H1 (cell line): ENCODE measurements at regions not wholly inside any gene's neighbourhood (a gene's known extent, or its start where the extent isn't known, plus 50 kb on each side); places are given as distances from the start of the nearest gene placed in this dataset.

Experiments used
- CTCF ChIA-PET: fragments of 300-600 bp; sonication (Branson Sonifier 250); formaldehyde crosslinking; loops from one replicate; lab custom pipeline; 2021; ENCODE audit not compliant: partially characterized antibody; lab: Charles Lee
- POLR2A ChIA-PET: fragments of 300-600 bp; sonication (Branson Sonifier 250); formaldehyde crosslinking; loops from one replicate; lab custom pipeline; 2021; ENCODE audit warnings: inconsistent platforms; ENCODE audit not compliant: partially characterized antibody; lab: Charles Lee
- DNase-seq, 2 experiments: peaks; one replicate each; pipeline versions ENCODE4 v3.0.0 to v3.0.0-alpha.2; 2010 to 2022; ENCODE audit warnings: low spot score in 2 of 2, low read depth in 1 of 2, mixed read lengths in 1 of 2
- FAIRE-seq: peaks from 2 replicates; lab custom pipeline; 2011; peaks lifted over from hg19 to GRCh38; lab: Jason Lieb, UNC
- H2AFZ ChIP-seq: 2 replicates; pipeline ENCODE4 v1.8.1; 2012; ENCODE audit warnings: low read length, inconsistent platforms
- H2AK5ac ChIP-seq: 2 replicates; pipeline ENCODE4 v1.6.1; 2013; ENCODE audit warnings: low read depth, low read length
- H2BK120ac ChIP-seq: replicated peaks from 2 replicates; pipeline ENCODE3; 2013; ENCODE audit warnings: low read depth, low read length, inconsistent platforms
- H2BK12ac ChIP-seq: 2 replicates; pipeline ENCODE4 v1.6.1; 2013; ENCODE audit warnings: low read depth, low read length
- H2BK15ac ChIP-seq: 2 replicates; pipeline ENCODE4 v1.6.1; 2013; ENCODE audit warnings: low read length
- H2BK20ac ChIP-seq: 2 replicates; pipeline ENCODE4 v1.6.1; 2013; ENCODE audit warnings: low read length
- H2BK5ac ChIP-seq: 2 replicates; pipeline ENCODE4 v1.6.1; 2013; ENCODE audit warnings: low read depth, low read length
- H3K14ac ChIP-seq: 2 replicates; pipeline ENCODE4 v1.6.1; 2013; ENCODE audit warnings: inconsistent platforms; ENCODE audit not compliant: insufficient read length
- H3K18ac ChIP-seq: 2 replicates; pipeline ENCODE4 v1.6.1; 2013; ENCODE audit warnings: low read length; ENCODE audit errors: extremely low read depth
- H3K23ac ChIP-seq: 2 replicates; pipeline ENCODE4 v1.6.1; 2013; ENCODE audit warnings: inconsistent platforms; ENCODE audit not compliant: insufficient read length
- H3K23me2 ChIP-seq: 2 replicates; pipeline ENCODE4 v1.6.1; 2013; ENCODE audit warnings: low read depth, low read length
- H3K27ac ChIP-seq: 2 replicates; pipeline ENCODE4 v1.6.1; 2011; ENCODE audit warnings: low read depth, low read length, inconsistent platforms
- H3K27me3 ChIP-seq, 4 experiments: replicated peaks in 1 of 4; 1 replicate in 1 of 4; 2 replicates in 3 of 4; pipeline versions ENCODE4 v1.6.1 to v1.8.1; 2011 to 2013; ENCODE audit warnings: low read length in 3 of 4, mild to moderate bottlenecking in 3 of 4, inconsistent platforms in 2 of 4, mixed read lengths in 2 of 4, moderate library complexity in 1 of 4; ENCODE audit not compliant: control insufficient read depth in 3 of 4, insufficient read depth in 3 of 4; ENCODE audit errors: extremely low read depth in 1 of 4
- H3K36me3 ChIP-seq, 4 experiments: 2 replicates each; pipeline versions ENCODE4 v1.6.1 to v1.8.1; 2011 to 2013; ENCODE audit warnings: mild to moderate bottlenecking in 4 of 4, low read length in 3 of 4, moderate library complexity in 2 of 4, control low read depth in 1 of 4, inconsistent platforms in 1 of 4; ENCODE audit not compliant: insufficient read depth in 4 of 4, control insufficient read depth in 2 of 4
- H3K4ac ChIP-seq: replicated peaks from 2 replicates; pipeline ENCODE3; 2013; ENCODE audit warnings: low read length, low read depth, mixed read lengths, inconsistent platforms; ENCODE audit not compliant: insufficient read length
- H3K4me1 ChIP-seq, 4 experiments: replicated peaks in 1 of 4; 1 replicate in 1 of 4; 2 replicates in 3 of 4; pipeline versions ENCODE4 v1.6.1 to v1.8.1; 2011 to 2013; ENCODE audit warnings: low read length in 3 of 4, inconsistent platforms in 2 of 4, mixed read lengths in 1 of 4; ENCODE audit not compliant: insufficient read depth in 4 of 4, control insufficient read depth in 3 of 4
- H3K4me2 ChIP-seq, 2 experiments: 2 replicates each; pipeline versions ENCODE4 v1.6.1 to v1.8.1; 2011 to 2013; ENCODE audit warnings: low read depth in 2 of 2, low read length in 2 of 2, control low read depth in 1 of 2, inconsistent platforms in 1 of 2, mild to moderate bottlenecking in 1 of 2; ENCODE audit not compliant: insufficient read depth in 1 of 2
- H3K4me3 ChIP-seq, 4 experiments: fragments of 200-600, 300-600 bp in 1 of 4; sonication (generic), shearing (Covaris generic), sonication (Bioruptor Twin) in 1 of 4; 2 replicates each; pipeline versions ENCODE4 v1.5.1 to v1.8.1; 2011 to 2016; ENCODE audit warnings: low read length in 4 of 4, low read depth in 3 of 4, control low read depth in 2 of 4, inconsistent platforms in 2 of 4, mild to moderate bottlenecking in 2 of 4, mixed read lengths in 1 of 4, moderate library complexity in 1 of 4; ENCODE audit not compliant: insufficient read depth in 2 of 4; ENCODE audit errors: extremely low read depth in 1 of 4
- H3K56ac ChIP-seq: replicated peaks from 2 replicates; pipeline ENCODE3; 2013; ENCODE audit warnings: low read depth, mild to moderate bottlenecking, mixed read lengths, low read length, inconsistent platforms; ENCODE audit not compliant: insufficient read length
- H3K79me1 ChIP-seq: 2 replicates; pipeline ENCODE4 v1.6.1; 2013; ENCODE audit warnings: low read depth, low read length, control low read depth
- H3K79me2 ChIP-seq, 2 experiments: 2 replicates each; pipeline versions ENCODE4 v1.6.1 to v1.8.1; 2012 to 2013; ENCODE audit warnings: low read length in 2 of 2, mild to moderate bottlenecking in 2 of 2, inconsistent platforms in 1 of 2; ENCODE audit not compliant: insufficient read depth in 2 of 2, control insufficient read depth in 1 of 2
- H3K9ac ChIP-seq, 4 experiments: replicated peaks in 1 of 4; 1 replicate in 1 of 4; 2 replicates in 3 of 4; pipeline versions ENCODE4 v1.6.1 to v1.8.1; 2011 to 2013; ENCODE audit warnings: low read depth in 3 of 4, low read length in 3 of 4, control low read depth in 2 of 4, mild to moderate bottlenecking in 2 of 4, moderate library complexity in 2 of 4, inconsistent platforms in 1 of 4; ENCODE audit errors: extremely low read depth in 1 of 4
- H3K9me3 ChIP-seq, 2 experiments: 2 replicates each; pipeline versions ENCODE4 v1.6.1 to v1.8.1; 2012 to 2013; ENCODE audit warnings: mild to moderate bottlenecking in 2 of 2, moderate library complexity in 2 of 2, control low read depth in 1 of 2, inconsistent platforms in 1 of 2, low read depth in 1 of 2, low read length in 1 of 2, mixed read lengths in 1 of 2; ENCODE audit not compliant: insufficient read depth in 2 of 2
- H4K20me1 ChIP-seq, 2 experiments: replicated peaks in 1 of 2; 2 replicates each; pipeline versions ENCODE3 to v1.8.1; 2011 to 2013; ENCODE audit warnings: inconsistent platforms in 2 of 2, low read length in 2 of 2, mild to moderate bottlenecking in 1 of 2; ENCODE audit not compliant: insufficient read depth in 2 of 2, control insufficient read depth in 1 of 2
- H4K5ac ChIP-seq: 2 replicates; pipeline ENCODE4 v1.6.1; 2013; ENCODE audit warnings: low read length, low read depth, mixed read lengths, inconsistent platforms; ENCODE audit not compliant: insufficient read length
- H4K8ac ChIP-seq: 2 replicates; pipeline ENCODE4 v1.8.0; 2013; ENCODE audit warnings: mild to moderate bottlenecking, moderate library complexity, low read length, inconsistent platforms; ENCODE audit not compliant: insufficient read depth; ENCODE audit errors: extremely low read depth
- H4K91ac ChIP-seq: replicated peaks from 2 replicates; pipeline ENCODE3; 2013; ENCODE audit warnings: low read length, mixed read lengths, inconsistent platforms; ENCODE audit not compliant: insufficient read length
- BCL11A ChIP-seq, 2 experiments: IDR thresholded peaks; one replicate each; pipeline ENCODE4 v1.6.1; 2011; ENCODE audit warnings: low read depth in 2 of 2, low read length in 2 of 2, mild to moderate bottlenecking in 2 of 2
- KDM4A ChIP-seq: IDR thresholded peaks from one replicate; pipeline ENCODE4 v1.7.1; 2012; ENCODE audit warnings: low read depth, mild to moderate bottlenecking, moderate library complexity, low read length, inconsistent platforms; ENCODE audit not compliant: severe bottlenecking
- NRF1 ChIP-seq: IDR thresholded peaks from 2 replicates; pipeline ENCODE4 v1.6.1; 2011; ENCODE audit warnings: mild to moderate bottlenecking, low read depth, low read length, improper control_type of control experiment
- RBBP5 ChIP-seq: IDR thresholded peaks from 2 replicates; pipeline ENCODE4 v1.7.1; 2012; ENCODE audit warnings: low read depth, mild to moderate bottlenecking, inconsistent platforms, low read length, moderate library complexity, borderline replicate concordance
- RXRA ChIP-seq: IDR thresholded peaks from 2 replicates; pipeline ENCODE4 v1.6.1; 2011; ENCODE audit warnings: low read depth, mild to moderate bottlenecking, low read length, moderate library complexity; ENCODE audit not compliant: insufficient read depth
- SP4 ChIP-seq: IDR thresholded peaks from 2 replicates; pipeline ENCODE4 v1.6.1; 2012; ENCODE audit warnings: low read length, inconsistent platforms
- SUZ12 ChIP-seq: fragments of 200-600 bp; sonication (generic); IDR thresholded peaks from 2 replicates; pipeline ENCODE4 v1.6.1; 2012; ENCODE audit warnings: mild to moderate bottlenecking, inconsistent platforms, low read length, moderate library complexity, mixed read lengths
- TAF1 ChIP-seq: IDR thresholded peaks from 2 replicates; pipeline ENCODE4 v1.6.1; 2011; ENCODE audit warnings: mild to moderate bottlenecking, low read depth, low read length
- WGBS, 2 experiments: shearing (Covaris generic) in 1 of 2; methylation state at CpG; one replicate each; pipeline versions ENCODE4 v1.1.6 to v1.1.7; 2013 to 2015; ENCODE audit warnings: low lambda C conversion rate in 2 of 2, mixed read lengths in 2 of 2, inconsistent platforms in 1 of 2, low coverage in 1 of 2, missing lambda C conversion rate in 1 of 2; ENCODE audit not compliant: insufficient replicate concordance in 2 of 2, insufficient coverage in 1 of 2, insufficient read length in 1 of 2; ENCODE audit errors: extremely low coverage in 1 of 2, missing lambda C conversion rate in 1 of 2; 5-methylcytosine and 5-hydroxymethylcytosine counted together
- TF ChIP-seq, protein P1 (sequence below): IDR thresholded peaks from 2 replicates; pipeline ENCODE4 v1.6.1; 2011; ENCODE audit warnings: low read length, improper control_type of control experiment

DNA sequence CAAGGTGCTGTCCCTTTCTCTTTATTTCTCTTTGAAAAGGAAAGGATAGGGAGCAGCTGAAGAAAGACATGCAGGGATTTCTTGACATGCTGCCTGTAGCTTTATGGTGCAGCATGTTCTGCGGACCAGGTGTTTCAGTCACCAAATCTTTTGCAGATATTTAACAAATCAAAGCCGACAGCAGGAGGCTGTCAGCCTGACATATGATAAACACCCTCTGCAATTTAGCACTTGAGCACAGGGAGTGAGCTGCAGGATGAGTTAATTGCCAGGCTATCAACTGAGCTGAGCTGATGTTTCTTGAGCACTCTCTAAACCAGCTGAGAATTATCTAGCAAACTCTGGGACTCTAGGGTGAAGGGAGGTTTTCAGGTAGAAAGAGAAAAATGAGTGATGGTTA is 212.8 kb upstream of the ATP10B start:
- Histone ChIP-seq H2BK20ac (no peak overlapping the region), H3K9ac (no peak overlapping the region), H3K23ac (no peak overlapping the region), H3K4me1 (peaks cover 0 to 4% (median 0%) of the 10 kb centered on the region in 4 experiments; a peak in 1 of 7 replicates), H3K36me3 (no peaks in the 10 kb centered on the region), H3K4me2 (no peak overlapping the region), H3K27me3 (no peaks in the 10 kb centered on the region), H2BK12ac (no peak overlapping the region), H4K5ac (no peak overlapping the region), H3K18ac (no peak overlapping the region), H3K79me1 (no peaks in the 10 kb centered on the region), H2BK15ac (no peak overlapping the region), H3K27ac (no peak overlapping the region), H2BK5ac (no peak overlapping the region), H4K91ac (no peak overlapping the region), H2AK5ac (no peak overlapping the region), H3K9me3 (no peaks in the 10 kb centered on the region), H3K79me2 (no peaks in the 10 kb centered on the region), H3K4ac (no peak overlapping the region), H2AFZ (0 out of 2 replicates have a peak overlapping the region, but pooled peaks have one; percentile 8), H3K14ac (no peak overlapping the region), H4K20me1 (no peaks in the 10 kb centered on the region), H4K8ac (no peak overlapping the region), H2BK120ac (no peak overlapping the region), H3K23me2 (no peaks in the 10 kb centered on the region), H3K56ac (no peak overlapping the region), H3K4me3 (no peak overlapping the region)
- DNase-seq = no peak
- TF ChIP-seq RBBP5 = no peak
- no peak for TF ChIP-seq SUZ12
- no peak for TF ChIP-seq KDM4A
- TF ChIP-seq, protein P1, sequence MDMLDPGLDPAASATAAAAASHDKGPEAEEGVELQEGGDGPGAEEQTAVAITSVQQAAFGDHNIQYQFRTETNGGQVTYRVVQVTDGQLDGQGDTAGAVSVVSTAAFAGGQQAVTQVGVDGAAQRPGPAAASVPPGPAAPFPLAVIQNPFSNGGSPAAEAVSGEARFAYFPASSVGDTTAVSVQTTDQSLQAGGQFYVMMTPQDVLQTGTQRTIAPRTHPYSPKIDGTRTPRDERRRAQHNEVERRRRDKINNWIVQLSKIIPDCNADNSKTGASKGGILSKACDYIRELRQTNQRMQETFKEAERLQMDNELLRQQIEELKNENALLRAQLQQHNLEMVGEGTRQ = no peak
- no peak for TF ChIP-seq SP4
- no peak for TF ChIP-seq RXRA
- no peak for TF ChIP-seq NRF1
- TF ChIP-seq BCL11A (IDR thresholded peaks at IDR 0.05; ENCODE audit: low read depth in 2 of 2, low read length in 2 of 2) = no peak
- TF ChIP-seq TAF1 = no peak
- CTCF ChIA-PET = interaction anchor here (0.7 to 1.1 kb wide), 3 partner anchors 11 to 234 kb away, joined by 3 to 5 read pairs (median 4); no protein-coding TSS in a partner anchor
- POLR2A ChIA-PET = no interaction called here
- 52% methylated on average over 2 of the region's 2 CpGs; no CpG with 5 or more reads in 1 of the 2 experiments for WGBS, 2 experiments
- FAIRE-seq = no peak
